ELR (cell line): ENCODE measurements at regions not wholly inside any gene's neighbourhood (a gene's known extent, or its start where the extent isn't known, plus 50 kb on each side); places are given as distances from the start of the nearest gene placed in this dataset.

Experiments
- DNase-seq: peaks from one replicate; pipeline ENCODE4 v3.0.0-alpha.2; 2015; ENCODE audit warnings: low read depth

GRCh38 chr14:51547701-51548100 is 104.0 kb upstream of the FRMD6 start:
- DNase-seq = no peak

GRCh38 chr14:51548187-51548586 is 103.5 kb upstream of the FRMD6 start:
- peak; percentile 49 for DNase-seq

GRCh38 chr14:51550636-51551035 is 101.1 kb upstream of the FRMD6 start:
- no peak for DNase-seq

GRCh38 chr14:51552275-51552674 is 99.4 kb upstream of the FRMD6 start:
- peak; percentile 34 for DNase-seq

GRCh38 chr14:51552768-51553404 is 98.8 kb upstream of the FRMD6 start:
- DNase-seq = peak; percentile 36

- DNase-seq = peak; percentile 99
Observed at GRCh38 chr14:51554339-51554920, 97.3 kb upstream of the FRMD6 start.

- DNase-seq = peak; percentile 80
Observed at GRCh38 chr14:51554953-51555352, 96.8 kb upstream of the FRMD6 start.

GRCh38 chr14:51561141-51561540 is 90.6 kb upstream of the FRMD6 start:
- DNase-seq = no peak

- DNase-seq = peak; percentile 94
Observed at GRCh38 chr14:51562816-51563215, 88.9 kb upstream of the FRMD6 start.

- DNase-seq = no peak
Observed at GRCh38 chr14:51563560-51563959, 88.2 kb upstream of the FRMD6 start.

GRCh38 chr14:51564460-51564859 is 87.2 kb upstream of the FRMD6 start:
- no peak for DNase-seq

GRCh38 chr14:51564986-51565604 is 86.6 kb upstream of the FRMD6 start:
- no peak for DNase-seq

GRCh38 chr14:51566831-51567582 is 84.7 kb upstream of the FRMD6 start:
- no peak for DNase-seq

- no peak for DNase-seq
Observed at GRCh38 chr14:51568366-51568765, 83.3 kb upstream of the FRMD6 start.

- DNase-seq = no peak
Observed at GRCh38 chr14:51573607-51574006, 78.1 kb upstream of the FRMD6 start.

- no peak for DNase-seq
Observed at GRCh38 chr14:51574009-51574408, 77.7 kb upstream of the FRMD6 start.

- DNase-seq = no peak
Observed at GRCh38 chr14:51575349-51576116, 76.2 kb upstream of the FRMD6 start.

GRCh38 chr14:51576117-51576430 is 75.6 kb upstream of the FRMD6 start:
- DNase-seq = peak; percentile 48

GRCh38 chr14:51576879-51577278 is 74.8 kb upstream of the FRMD6 start:
- DNase-seq = no peak

- no peak for DNase-seq
Observed at GRCh38 chr14:51578853-51579252, 72.9 kb upstream of the FRMD6 start.

GRCh38 chr14:51581017-51581881 is 70.5 kb upstream of the FRMD6 start:
- DNase-seq = peak; percentile 95
